HCT116 (cell line): ENCODE measurements at regions not wholly inside any gene's neighbourhood (a gene's known extent, or its start where the extent isn't known, plus 50 kb on each side); places are given as distances from the start of the nearest gene placed in this dataset.
"Not testable (repeated sequence)": the region's sequence is repeated elsewhere in the genome, so short reads cannot be mapped to it uniquely, and the experiment has no call there.

Experiments used
- ATAC-seq: fragments of 200-7000 bp; cut with Tn5 transposase; 2 replicates; pipeline ENCODE4 v1.9.1; 2020; ENCODE audit warnings: mild to moderate bottlenecking, moderate library complexity
- BruUV-seq: library from RNA; stranded (reverse); fragments of 400-500 nt; replicated peaks from 2 replicates; lab custom pipeline; 2021; lab: Mats Ljungman, UMichigan
- CTCF ChIA-PET: fragments of 300-600 bp; sonication (Branson Sonifier 250); formaldehyde crosslinking; loops from one replicate; lab custom pipeline; 2021; ENCODE audit warnings: antibody characterized with exemption; lab: Charles Lee
- POLR2A ChIA-PET: fragments of 300-600, 350-600 bp; sonication (Branson Sonifier 250); formaldehyde crosslinking; loops from one replicate; lab custom pipeline; 2021; ENCODE audit warnings: antibody characterized with exemption; lab: Charles Lee
- RAD21 ChIA-PET, 2 experiments: fragments of 300-600 bp; sonication (Branson Sonifier 250); formaldehyde crosslinking; loops; one replicate each; lab custom pipeline; 2023; ENCODE audit warnings: low total read pairs in 2 of 2; ENCODE audit not compliant: uncharacterized antibody in 2 of 2, unreplicated experiment in 2 of 2, low non-redundant PET in 1 of 2; lab: Charles Lee
- DNase-seq: peaks from one replicate; pipeline ENCODE4 v3.0.0-alpha.2; 2010; ENCODE audit warnings: low read depth, low spot score
- H2AFZ ChIP-seq: fragments of 200-600 bp; shearing (Covaris generic), sonication (generic); 2 replicates; pipeline ENCODE4 v1.6.1; 2017; ENCODE audit warnings: low read depth, mixed run types, mixed read lengths, antibody characterized with exemption, low read length; ENCODE audit not compliant: poor library complexity, severe bottlenecking
- H3K27ac ChIP-seq: 2 replicates; pipeline ENCODE4 v1.5.1; 2012; ENCODE audit warnings: low read depth, low read length
- H3K27me3 ChIP-seq: fragments of 200-600 bp; sonication (generic); 2 replicates; pipeline ENCODE4 v1.6.1; 2016; ENCODE audit warnings: mixed run types, low read length, mixed read lengths; ENCODE audit not compliant: insufficient read depth
- H3K36me3 ChIP-seq, 2 experiments: fragments of 200-500 bp in 1 of 2; fragments of 200-600 bp in 1 of 2; sonication (Bioruptor generic) in 1 of 2; sonication (generic) in 1 of 2; 2 replicates each; pipeline versions ENCODE4 v1.5.1 to v1.6.1; 2014 to 2016; ENCODE audit warnings: low read length in 2 of 2, inconsistent platforms in 1 of 2, mixed read lengths in 1 of 2, mixed run types in 1 of 2; ENCODE audit not compliant: insufficient read depth in 2 of 2, control insufficient read depth in 1 of 2
- H3K4me1 ChIP-seq, 2 experiments: fragments of 200-600 bp in 1 of 2; sonication (generic) in 1 of 2; 2 replicates each; pipeline versions ENCODE4 v1.5.1 to v1.6.1; 2012 to 2017; ENCODE audit warnings: low read length in 2 of 2, inconsistent platforms in 1 of 2, mild to moderate bottlenecking in 1 of 2, mixed read lengths in 1 of 2, mixed run types in 1 of 2, moderate library complexity in 1 of 2; ENCODE audit not compliant: insufficient read depth in 2 of 2, control insufficient read depth in 1 of 2
- H3K4me2 ChIP-seq: fragments of 200-600 bp; sonication (generic); 2 replicates; pipeline ENCODE4 v1.6.1; 2017; ENCODE audit warnings: mixed run types, low read length, mixed read lengths
- H3K4me3 ChIP-seq, 2 experiments: fragments of 200-600 bp in 1 of 2; sonication (generic) in 1 of 2; replicated peaks in 1 of 2; 2 replicates each; pipeline ENCODE4 v1.5.1; 2011 to 2016; ENCODE audit warnings: low read length in 2 of 2, control low read depth in 1 of 2, low read depth in 1 of 2, mild to moderate bottlenecking in 1 of 2, mixed read lengths in 1 of 2, mixed run types in 1 of 2
- H3K79me2 ChIP-seq: fragments of 200-600 bp; sonication (generic); 2 replicates; pipeline ENCODE4 v1.6.1; 2017; ENCODE audit warnings: mild to moderate bottlenecking, mixed run types, low read length, moderate library complexity, mixed read lengths; ENCODE audit not compliant: insufficient read depth
- H3K9ac ChIP-seq: fragments of 200-600 bp; sonication (generic); 2 replicates; pipeline ENCODE4 v1.6.1; 2016; ENCODE audit warnings: low read length, mixed read lengths
- H3K9me2 ChIP-seq: fragments of 200-600 bp; sonication (generic), shearing (Covaris generic); 2 replicates; pipeline ENCODE4 v1.6.1; 2017; ENCODE audit warnings: mixed run types, mild to moderate bottlenecking, moderate library complexity; ENCODE audit not compliant: insufficient read depth
- H3K9me3 ChIP-seq, 2 experiments: fragments of 200-500 bp in 1 of 2; fragments of 200-600 bp in 1 of 2; sonication (Bioruptor generic) in 1 of 2; sonication (generic) in 1 of 2; 2 replicates each; pipeline ENCODE4 v1.6.1; 2014 to 2017; ENCODE audit warnings: low read length in 2 of 2, mixed read lengths in 2 of 2, inconsistent platforms in 1 of 2, low read depth in 1 of 2, mild to moderate bottlenecking in 1 of 2, mixed run types in 1 of 2, moderate library complexity in 1 of 2; ENCODE audit not compliant: control insufficient read depth in 1 of 2, insufficient read depth in 1 of 2
- H4K20me1 ChIP-seq: fragments of 200-600 bp; sonication (generic), shearing (Covaris generic); 2 replicates; pipeline ENCODE4 v1.6.1; 2017; ENCODE audit warnings: mixed run types, mild to moderate bottlenecking, moderate library complexity; ENCODE audit not compliant: insufficient read depth
- EZH2 ChIP-seq: fragments of 200-600 bp; sonication (generic); IDR thresholded peaks from 2 replicates; pipeline ENCODE4 v1.6.1; 2017; ENCODE audit warnings: antibody characterized with exemption, mixed run types
- POLR2AphosphoS5 ChIP-seq: IDR thresholded peaks from 2 replicates; pipeline ENCODE4 v1.6.1; 2011; ENCODE audit warnings: mild to moderate bottlenecking, low read depth, low read length, moderate library complexity
- intact Hi-C: fragments of 100-400 bp; cut with micrococcal nuclease; formaldehyde crosslinking; loops from 2 replicates; pipeline ENCODE4 v1.10.0; 2022

DNA sequence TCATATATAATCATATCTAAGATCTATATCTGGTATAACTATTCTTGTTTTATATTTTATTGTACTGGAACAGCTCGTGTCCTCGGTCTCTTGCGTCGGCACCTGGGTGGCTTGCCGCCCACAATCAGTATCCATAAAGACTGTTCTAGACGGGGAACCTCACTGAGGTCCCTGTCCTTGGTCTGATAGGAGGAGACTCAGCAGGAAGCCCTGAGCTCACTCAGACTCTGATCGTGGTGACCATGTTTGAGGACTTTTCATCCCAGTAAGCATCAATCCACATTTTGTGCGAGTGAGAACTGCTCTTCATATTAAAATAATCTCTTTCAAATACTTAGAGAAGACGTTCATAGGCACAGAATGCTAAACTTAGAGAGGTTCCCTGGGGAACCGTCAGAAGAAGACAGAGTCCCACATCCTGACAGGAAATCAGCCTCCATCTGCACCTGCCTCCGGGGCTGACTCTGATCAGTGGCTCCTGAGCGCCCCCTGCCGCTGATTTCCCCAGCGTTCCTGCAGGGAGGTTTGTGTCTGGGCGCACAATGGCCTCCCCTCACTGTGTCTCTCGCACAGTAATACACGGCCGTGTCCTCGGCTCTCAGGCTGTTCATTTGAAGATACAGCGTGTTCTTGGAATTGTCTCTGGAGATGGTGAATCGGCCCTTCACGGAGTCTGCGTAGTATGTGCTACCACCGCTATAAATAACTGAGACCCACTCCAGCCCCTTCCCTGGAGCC lies 1065.9 kb downstream of the TMEM121 start:
- H3K27me3 ChIP-seq, H2AFZ ChIP-seq, H3K9ac ChIP-seq, H3K9me2 ChIP-seq, H3K9me3 ChIP-seq, H3K4me2 ChIP-seq, POLR2A ChIA-PET, H3K79me2 ChIP-seq, H4K20me1 ChIP-seq, RAD21 ChIA-PET, H3K4me3 ChIP-seq, H3K27ac ChIP-seq, ATAC-seq, H3K36me3 ChIP-seq, BruUV-seq, DNase-seq, intact Hi-C loops, H3K4me1 ChIP-seq, CTCF ChIA-PET: not testable (repeated sequence)

DNA sequence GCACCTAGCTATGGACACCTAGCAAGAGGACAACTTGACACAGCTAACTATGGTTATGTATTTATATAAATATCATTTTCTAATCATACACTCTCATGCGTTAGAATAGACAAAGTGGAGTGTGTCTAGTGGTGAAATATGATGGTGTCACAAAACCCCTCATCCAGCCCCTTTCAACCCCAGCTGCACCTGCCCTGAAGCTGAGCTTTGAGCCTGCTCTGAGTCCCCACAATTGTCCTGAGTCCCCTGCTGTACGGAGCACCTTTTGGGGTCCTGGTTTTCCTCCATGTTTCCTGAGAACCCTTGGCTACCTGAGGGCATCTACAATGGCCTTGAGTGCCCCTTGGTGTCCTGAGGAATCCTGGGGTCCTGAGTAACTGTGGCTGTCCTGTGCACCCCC lies 1072.8 kb downstream of the TMEM121 start:
- no peak overlapping the region for H2AFZ ChIP-seq
- TF ChIP-seq EZH2 (no peak), POLR2AphosphoS5 (no peak)
- no peaks in the 10 kb centered on the region for H3K4me1 ChIP-seq
- H3K4me3 ChIP-seq = no peak overlapping the region
- DNase-seq (no peak), ATAC-seq (no peak)
- no peaks in the 10 kb centered on the region for H3K27me3 ChIP-seq
- intact Hi-C loops = no loop called here
- H3K79me2 ChIP-seq = no peaks in the 10 kb centered on the region
- no TSS peak for BruUV-seq
- H3K27ac ChIP-seq = no peak overlapping the region
- RAD21 ChIA-PET = no interaction called here
- POLR2A ChIA-PET = no interaction called here
- no peak overlapping the region for H3K4me2 ChIP-seq
- no peaks in the 10 kb centered on the region for H4K20me1 ChIP-seq
- H3K9me3 ChIP-seq = peaks cover 7 to 17% of the 10 kb centered on the region in 2 experiments; a peak in 2 of 4 replicates
- CTCF ChIA-PET = no interaction called here
- H3K9ac ChIP-seq = no peak overlapping the region
- H3K9me2 ChIP-seq = no peaks in the 10 kb centered on the region
- no peaks in the 10 kb centered on the region for H3K36me3 ChIP-seq
